ENCODE measurements at regions not wholly inside any gene's neighbourhood (a gene's known extent, or its start where the extent isn't known, plus 50 kb on each side); places are given as distances from the start of the nearest gene placed in this dataset.

GRCh38 chr6:51369485-51369884, 550.8 kb downstream of the TFAP2B start:
- intact Hi-C loops (cut with DNase I): no loop called here
- Histone ChIP-seq H3K4me1 (ENCODE audit: control insufficient read depth in 1 of 2, insufficient read depth in 2 of 2, low read length in 2 of 2) (no peaks in the 10 kb centered on the region), H3K4me3 (ENCODE audit: low read length in 2 of 2) (no peak overlapping the region), H3K36me3 (ENCODE audit: control insufficient read depth in 1 of 2, insufficient read depth in 2 of 2, low read length in 1 of 2) (no peaks in the 10 kb centered on the region), H3K9me3 (ENCODE audit: control insufficient read depth, low read length) (no peaks in the 10 kb centered on the region), H3K27ac (ENCODE audit: low read depth in 1 of 2, low read length in 2 of 2) (no peak overlapping the region), H3K27me3 (ENCODE audit: control insufficient read depth in 1 of 2, insufficient read depth in 2 of 2, low read length in 1 of 2) (no peaks in the 10 kb centered on the region)
- ATAC-seq (ENCODE audit: low FRiP score): no peak
- 66 to 83% methylated on average over 1 of the region's 1 CpG for WGBS, 2 donors
- DNase-seq: no peak

GRCh38 chr6:51382847-51383246, 564.2 kb downstream of the TFAP2B start:
- no peak for ATAC-seq (ENCODE audit: low FRiP score)
- intact Hi-C loops (cut with DNase I): no loop called here
- H3K27ac ChIP-seq (ENCODE audit: low read depth in 1 of 2, low read length in 2 of 2): no peak overlapping the region
- no peak overlapping the region for H3K4me3 ChIP-seq (ENCODE audit: low read length in 2 of 2)
- no peaks in the 10 kb centered on the region for H3K27me3 ChIP-seq (ENCODE audit: control insufficient read depth in 1 of 2, insufficient read depth in 2 of 2, low read length in 1 of 2)
- DNase-seq: no peak
- no peaks in the 10 kb centered on the region for H3K4me1 ChIP-seq (ENCODE audit: control insufficient read depth in 1 of 2, insufficient read depth in 2 of 2, low read length in 2 of 2)
- no peaks in the 10 kb centered on the region for H3K36me3 ChIP-seq (ENCODE audit: control insufficient read depth in 1 of 2, insufficient read depth in 2 of 2, low read length in 1 of 2)
- H3K9me3 ChIP-seq (ENCODE audit: control insufficient read depth, low read length): no peaks in the 10 kb centered on the region

- H3K4me3 ChIP-seq (ENCODE audit: low read length in 2 of 2): no peak overlapping the region
- WGBS, 2 donors: 61 to 84% methylated on average over 1 of the region's 1 CpG
- no peaks in the 10 kb centered on the region for H3K36me3 ChIP-seq (ENCODE audit: control insufficient read depth in 1 of 2, insufficient read depth in 2 of 2, low read length in 1 of 2)
- H3K9me3 ChIP-seq (ENCODE audit: control insufficient read depth, low read length): no peaks in the 10 kb centered on the region
- no peaks in the 10 kb centered on the region for H3K4me1 ChIP-seq (ENCODE audit: control insufficient read depth in 1 of 2, insufficient read depth in 2 of 2, low read length in 2 of 2)
- intact Hi-C loops (cut with DNase I): no loop called here
- no peak for DNase-seq
- ATAC-seq (ENCODE audit: low FRiP score): no peak
- no peak overlapping the region for H3K27ac ChIP-seq (ENCODE audit: low read depth in 1 of 2, low read length in 2 of 2)
- no peaks in the 10 kb centered on the region for H3K27me3 ChIP-seq (ENCODE audit: control insufficient read depth in 1 of 2, insufficient read depth in 2 of 2, low read length in 1 of 2)
These were observed 566.1 kb downstream of the TFAP2B start for GRCh38 chr6:51384736-51385135.

- 70 to 72% methylated on average over 3 of the region's 3 CpGs for WGBS, 2 donors
- ATAC-seq (ENCODE audit: low FRiP score): no peak
- no peak overlapping the region for H3K4me3 ChIP-seq (ENCODE audit: low read length in 2 of 2)
These were observed 567.7 kb downstream of the TFAP2B start for GRCh38 chr6:51386347-51386836.

GRCh38 chr6:51387907-51388306, 569.2 kb downstream of the TFAP2B start:
- Histone ChIP-seq H3K27me3 (ENCODE audit: control insufficient read depth in 1 of 2, insufficient read depth in 2 of 2, low read length in 1 of 2) (no peaks in the 10 kb centered on the region), H3K4me3 (ENCODE audit: low read length in 2 of 2) (no peak overlapping the region), H3K4me1 (ENCODE audit: control insufficient read depth in 1 of 2, insufficient read depth in 2 of 2, low read length in 2 of 2) (no peaks in the 10 kb centered on the region), H3K9me3 (ENCODE audit: control insufficient read depth, low read length) (no peaks in the 10 kb centered on the region), H3K36me3 (ENCODE audit: control insufficient read depth in 1 of 2, insufficient read depth in 2 of 2, low read length in 1 of 2) (no peaks in the 10 kb centered on the region), H3K27ac (ENCODE audit: low read depth in 1 of 2, low read length in 2 of 2) (no peak overlapping the region)
- DNase-seq (no peak), ATAC-seq (ENCODE audit: low FRiP score) (no peak)
- 61 to 75% methylated on average over 4 of the region's 4 CpGs for WGBS, 2 donors
- intact Hi-C loops (cut with DNase I): no loop called here

More at GRCh38 chr6:51386347-51386836, 567.7 kb downstream of the TFAP2B start:
- H3K4me1 ChIP-seq (ENCODE audit: control insufficient read depth in 1 of 2, insufficient read depth in 2 of 2, low read length in 2 of 2): no peaks in the 10 kb centered on the region
- DNase-seq: no peak
- intact Hi-C loops (cut with DNase I): no loop called here
- no peak overlapping the region for H3K27ac ChIP-seq (ENCODE audit: low read depth in 1 of 2, low read length in 2 of 2)
- H3K27me3 ChIP-seq (ENCODE audit: control insufficient read depth in 1 of 2, insufficient read depth in 2 of 2, low read length in 1 of 2): no peaks in the 10 kb centered on the region
- no peaks in the 10 kb centered on the region for H3K9me3 ChIP-seq (ENCODE audit: control insufficient read depth, low read length)
- no peaks in the 10 kb centered on the region for H3K36me3 ChIP-seq (ENCODE audit: control insufficient read depth in 1 of 2, insufficient read depth in 2 of 2, low read length in 1 of 2)

GRCh38 chr6:51394061-51394460, 575.4 kb downstream of the TFAP2B start:
- DNase-seq: no peak
- Histone ChIP-seq H3K4me1 (ENCODE audit: control insufficient read depth in 1 of 2, insufficient read depth in 2 of 2, low read length in 2 of 2) (no peaks in the 10 kb centered on the region), H3K27me3 (ENCODE audit: control insufficient read depth in 1 of 2, insufficient read depth in 2 of 2, low read length in 1 of 2) (no peaks in the 10 kb centered on the region), H3K27ac (ENCODE audit: low read depth in 1 of 2, low read length in 2 of 2) (no peak overlapping the region), H3K4me3 (ENCODE audit: low read length in 2 of 2) (no peak overlapping the region), H3K36me3 (ENCODE audit: control insufficient read depth in 1 of 2, insufficient read depth in 2 of 2, low read length in 1 of 2) (no peaks in the 10 kb centered on the region), H3K9me3 (ENCODE audit: control insufficient read depth, low read length) (no peaks in the 10 kb centered on the region)
- ATAC-seq (ENCODE audit: low FRiP score): no peak
- intact Hi-C loops (cut with DNase I): no loop called here

- ATAC-seq (ENCODE audit: low FRiP score): no peak
- DNase-seq: no peak
- Histone ChIP-seq H3K4me1 (ENCODE audit: control insufficient read depth in 1 of 2, insufficient read depth in 2 of 2, low read length in 2 of 2) (no peaks in the 10 kb centered on the region), H3K27me3 (ENCODE audit: control insufficient read depth in 1 of 2, insufficient read depth in 2 of 2, low read length in 1 of 2) (no peaks in the 10 kb centered on the region), H3K4me3 (ENCODE audit: low read length in 2 of 2) (no peak overlapping the region), H3K9me3 (ENCODE audit: control insufficient read depth, low read length) (no peaks in the 10 kb centered on the region), H3K36me3 (ENCODE audit: control insufficient read depth in 1 of 2, insufficient read depth in 2 of 2, low read length in 1 of 2) (no peaks in the 10 kb centered on the region), H3K27ac (ENCODE audit: low read depth in 1 of 2, low read length in 2 of 2) (no peak overlapping the region)
- intact Hi-C loops (cut with DNase I): loop anchor here in 1 of 2 donors (5.0 kb wide), 1 partner anchor 564 kb away; no protein-coding TSS in a partner anchor
These were observed 577.9 kb downstream of the TFAP2B start for GRCh38 chr6:51396583-51396982.

- Histone ChIP-seq H3K27ac (ENCODE audit: low read depth in 1 of 2, low read length in 2 of 2) (no peak overlapping the region), H3K4me3 (ENCODE audit: low read length in 2 of 2) (no peak overlapping the region), H3K36me3 (ENCODE audit: control insufficient read depth in 1 of 2, insufficient read depth in 2 of 2, low read length in 1 of 2) (no peaks in the 10 kb centered on the region), H3K9me3 (ENCODE audit: control insufficient read depth, low read length) (no peaks in the 10 kb centered on the region), H3K4me1 (ENCODE audit: control insufficient read depth in 1 of 2, insufficient read depth in 2 of 2, low read length in 2 of 2) (no peaks in the 10 kb centered on the region), H3K27me3 (ENCODE audit: control insufficient read depth in 1 of 2, insufficient read depth in 2 of 2, low read length in 1 of 2) (no peaks in the 10 kb centered on the region)
- 60 to 71% methylated on average over 5 of the region's 5 CpGs for WGBS, 2 donors
- DNase-seq (no peak), ATAC-seq (ENCODE audit: low FRiP score) (no peak)
- intact Hi-C loops (cut with DNase I): loop anchor here in 1 of 2 donors (5.0 kb wide), 1 partner anchor 566 kb away; no protein-coding TSS in a partner anchor
These were observed 579.5 kb downstream of the TFAP2B start for GRCh38 chr6:51398064-51398705.

- no peak overlapping the region for H3K27ac ChIP-seq (ENCODE audit: low read depth in 1 of 2, low read length in 2 of 2)
- H3K4me1 ChIP-seq (ENCODE audit: control insufficient read depth in 1 of 2, insufficient read depth in 2 of 2, low read length in 2 of 2): no peaks in the 10 kb centered on the region
- no peaks in the 10 kb centered on the region for H3K36me3 ChIP-seq (ENCODE audit: control insufficient read depth in 1 of 2, insufficient read depth in 2 of 2, low read length in 1 of 2)
- H3K9me3 ChIP-seq (ENCODE audit: control insufficient read depth, low read length): no peaks in the 10 kb centered on the region
- H3K4me3 ChIP-seq (ENCODE audit: low read length in 2 of 2): no peak overlapping the region
- H3K27me3 ChIP-seq (ENCODE audit: control insufficient read depth in 1 of 2, insufficient read depth in 2 of 2, low read length in 1 of 2): no peaks in the 10 kb centered on the region
- DNase-seq (no peak), ATAC-seq (ENCODE audit: low FRiP score) (no peak)
- WGBS, 2 donors: 79 to 80% methylated on average over 5 of the region's 5 CpGs
- intact Hi-C loops (cut with DNase I): loop anchor here in 1 of 2 donors (5.0 kb wide), 1 partner anchor 566 kb away; no protein-coding TSS in a partner anchor
These were observed 580.1 kb downstream of the TFAP2B start for GRCh38 chr6:51398793-51399192.

All from aorta (tissue), 5 donors.